Stomach (tissue), 4 donors: ENCODE measurements at regions not wholly inside any gene's neighbourhood (a gene's known extent, or its start where the extent isn't known, plus 50 kb on each side); places are given as distances from the start of the nearest gene placed in this dataset.

Experiments
- CTCF ChIP-seq, 7 experiments: fragments of 450-650 bp in 4 of 7; fragments of 200-600 bp in 3 of 7; sonication (generic) in 3 of 7; IDR thresholded peaks; one replicate each; pipeline ENCODE4 v1.5.1; 2016 to 2019; ENCODE audit warnings: antibody characterized with exemption in 7 of 7, control low read depth in 2 of 7, mild to moderate bottlenecking in 1 of 7
- POLR2A ChIP-seq, 4 donors: fragments of 450-650 bp; IDR thresholded peaks; one replicate each; pipeline ENCODE4 v1.6.1; 2016; ENCODE audit warnings: antibody characterized with exemption in 4 of 4, control low read depth in 2 of 4, mild to moderate bottlenecking in 1 of 4, moderate library complexity in 1 of 4
- POLR2AphosphoS5 ChIP-seq, 3 donors: sonication (generic); formaldehyde crosslinking; IDR thresholded peaks; one replicate each; pipeline ENCODE4 v1.6.1; 2016; ENCODE audit warnings: antibody characterized with exemption in 3 of 3

GRCh38 chr12:58424735-58425392 lies 483.5 kb downstream of the ATP23 start:
- no peak for TF ChIP-seq POLR2AphosphoS5 (IDR thresholded peaks at IDR 0.05)
- TF ChIP-seq CTCF (IDR thresholded peaks at IDR 0.05): no peak
- no peak for TF ChIP-seq POLR2A (IDR thresholded peaks at IDR 0.05)
